Hematopoietic multipotent progenitor cell treated with erythropoietin and hydrocortisone succinate and interleukin-3 and kit ligand, for 6 days (in vitro differentiated cells): ENCODE measurements at regions not wholly inside any gene's neighbourhood (a gene's known extent, or its start where the extent isn't known, plus 50 kb on each side); places are given as distances from the start of the nearest gene placed in this dataset.

Source experiments
- DNase-seq: peaks from one replicate; pipeline ENCODE4 v3.0.0-alpha.2; 2015

DNA sequence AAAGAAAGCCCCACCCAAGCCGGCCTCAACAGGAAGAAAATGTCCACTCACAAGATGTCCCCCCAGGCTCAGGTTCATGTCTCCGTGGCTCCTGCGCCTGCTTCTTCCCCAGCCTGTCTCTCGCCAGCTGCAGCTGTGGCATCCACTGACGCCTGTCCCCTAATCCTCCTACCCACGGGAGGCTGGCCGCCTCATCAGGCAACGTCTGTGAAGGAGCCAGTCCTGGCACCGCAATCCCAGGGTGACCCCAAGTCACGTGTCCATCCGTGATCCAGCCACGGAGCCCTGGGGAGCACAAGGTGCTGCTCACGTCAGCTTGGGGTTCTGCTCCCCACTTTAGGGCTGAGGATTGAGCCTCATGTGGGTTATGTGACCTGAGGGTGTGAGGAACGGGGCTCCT, 640.3 kb downstream of the CDH26 start:
- no peak for DNase-seq

DNA sequence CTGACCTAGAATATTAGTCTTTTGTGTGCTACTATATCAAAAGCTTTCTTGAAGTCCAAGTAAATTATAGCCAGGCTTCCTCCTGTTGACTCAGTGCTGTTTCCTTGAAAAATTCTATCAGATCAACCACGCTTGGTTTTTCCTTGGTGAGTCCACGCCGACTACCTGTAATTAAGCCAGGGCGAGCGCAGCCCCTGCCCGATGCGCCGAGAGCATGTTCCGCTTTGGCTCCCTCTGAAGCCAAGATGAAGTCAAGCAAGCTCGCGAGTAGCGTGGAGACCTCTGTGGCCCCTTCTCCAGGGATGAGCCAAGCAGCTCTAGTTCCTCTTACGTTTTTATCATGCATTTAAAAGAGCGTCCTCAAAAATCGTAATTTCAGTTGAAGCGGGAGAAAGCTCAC, 641.2 kb downstream of the CDH26 start:
- no peak for DNase-seq

DNA sequence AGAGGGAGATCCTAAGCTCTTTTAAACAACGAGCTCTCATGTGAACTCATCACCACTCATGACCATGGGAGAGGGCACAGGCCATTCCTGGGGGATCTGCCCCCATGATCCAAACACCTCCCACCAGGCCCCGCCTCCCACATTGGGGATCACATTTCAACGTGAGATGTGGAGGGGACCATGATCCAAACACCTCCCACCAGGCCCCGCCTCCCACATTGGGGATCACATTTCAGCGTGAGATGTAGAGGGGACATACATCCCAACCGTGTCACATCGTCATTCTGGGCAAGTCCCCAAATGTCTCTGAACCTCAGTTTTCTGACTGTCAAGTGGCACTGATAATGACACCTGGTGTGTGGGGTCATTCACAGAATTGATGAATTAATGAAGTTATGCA, 641.8 kb downstream of the CDH26 start:
- no peak for DNase-seq

DNA sequence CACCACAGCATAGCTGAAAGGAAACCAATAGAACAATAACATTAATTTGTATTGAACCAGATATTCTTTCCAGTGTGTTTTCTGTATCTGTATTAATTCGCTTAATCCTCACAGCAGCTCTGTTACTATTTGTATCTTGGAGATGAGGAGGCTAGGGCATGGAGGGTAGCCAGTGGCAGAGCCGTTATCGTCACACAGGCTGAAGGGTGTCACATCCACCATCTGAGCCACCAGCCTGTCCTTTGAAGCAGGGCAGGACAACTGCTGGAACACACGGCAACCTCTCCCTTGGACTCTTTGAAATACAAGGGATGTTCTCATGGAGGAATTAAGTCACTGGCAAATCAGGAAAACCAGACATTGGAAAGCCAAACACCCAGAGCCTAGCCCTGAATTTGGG, 628.0 kb upstream of the CDH4 start:
- DNase-seq: no peak

DNA sequence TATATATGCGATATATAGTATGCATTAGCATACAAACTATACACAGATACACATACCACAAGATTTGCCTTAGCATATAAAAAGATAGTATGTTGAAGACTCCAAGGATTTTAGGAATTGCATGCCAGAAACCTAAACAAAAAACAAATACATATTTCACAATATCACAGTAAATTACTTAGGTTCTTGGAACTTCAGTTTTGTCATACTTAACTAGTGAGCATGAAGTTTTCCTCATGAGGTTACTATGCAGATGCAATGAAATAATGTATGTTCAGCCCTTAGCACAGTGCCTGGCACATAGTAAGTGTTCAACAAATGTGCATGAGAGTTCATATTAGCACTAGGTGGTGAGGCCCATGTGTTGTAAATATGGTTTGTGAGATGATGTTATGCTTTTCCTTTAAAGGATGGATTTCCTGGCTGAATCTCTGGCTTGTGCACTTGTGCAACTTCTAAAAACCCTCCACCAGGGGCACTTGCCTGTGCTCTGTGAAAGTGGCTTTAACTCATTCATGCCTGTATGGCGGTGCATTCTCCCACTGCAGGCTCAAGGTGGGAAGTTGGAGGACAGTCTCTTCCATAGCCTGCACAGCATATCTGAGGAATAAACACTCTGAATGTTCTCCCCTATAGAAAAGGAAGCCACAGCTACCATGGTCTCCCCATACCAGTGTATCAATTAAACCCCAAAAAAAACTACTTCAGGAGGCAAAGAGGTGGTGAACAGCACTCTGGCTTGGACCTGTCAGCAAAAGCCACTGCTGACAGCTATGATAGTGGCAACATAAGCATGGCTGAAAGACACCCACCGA, 624.1 kb upstream of the CDH4 start:
- no peak for DNase-seq

DNA sequence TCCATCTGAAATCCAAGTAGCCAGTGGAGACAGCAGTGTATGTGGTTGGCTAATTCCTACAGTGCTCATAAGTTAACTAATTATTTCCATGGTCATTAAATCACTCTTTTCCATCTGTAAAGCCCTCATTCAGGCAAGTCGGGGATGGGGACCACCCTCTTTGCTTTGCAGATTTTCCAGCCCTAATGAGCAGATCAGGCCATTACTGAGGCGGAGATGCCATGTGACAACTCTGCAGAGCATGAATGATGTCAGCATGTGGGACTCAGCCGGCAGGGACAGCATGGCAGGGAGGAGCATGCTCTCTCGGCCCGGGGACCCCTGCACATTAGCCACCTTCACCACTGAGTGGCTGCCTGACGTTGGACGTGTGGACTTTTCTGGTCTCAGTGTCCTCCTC, 623.3 kb upstream of the CDH4 start:
- DNase-seq: no peak

DNA sequence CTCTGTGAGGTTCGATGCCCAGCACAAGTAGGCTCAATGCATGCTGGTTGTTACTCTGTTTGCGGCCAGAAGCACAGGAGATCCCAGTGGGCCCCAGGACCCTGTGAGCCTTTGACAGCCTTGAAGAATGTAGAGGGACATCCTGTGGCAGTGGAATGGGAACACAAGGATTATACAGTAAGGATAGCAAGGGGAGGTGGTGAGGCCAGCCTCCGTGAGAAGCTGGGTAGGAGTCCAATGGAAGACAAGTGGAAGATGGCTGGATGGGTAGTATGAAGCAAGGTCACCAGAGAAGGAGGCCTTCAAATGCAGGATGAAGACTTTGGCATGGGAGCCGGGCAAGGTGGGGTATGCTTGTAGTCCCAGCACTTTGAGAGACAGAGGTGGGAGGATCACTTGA, 622.9 kb upstream of the CDH4 start:
- DNase-seq: no peak

DNA sequence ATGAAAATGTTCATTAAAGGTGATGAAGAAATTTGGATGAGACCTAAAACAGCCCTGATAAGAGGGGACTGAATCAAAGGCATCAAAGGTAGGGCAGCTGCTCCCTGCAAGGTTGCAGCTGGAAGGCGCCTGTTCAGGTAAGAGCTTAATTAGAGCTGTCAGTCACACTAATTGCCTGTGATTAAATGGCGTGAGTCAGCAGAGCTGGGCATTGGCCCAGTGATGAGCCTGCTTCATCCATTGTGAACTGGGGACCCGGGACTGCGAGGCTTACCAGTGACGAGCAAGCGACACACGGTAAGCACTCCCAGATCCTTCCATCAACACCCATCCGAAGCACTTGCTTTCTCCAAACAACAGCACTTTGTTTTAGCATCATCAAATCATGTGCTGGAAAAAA, 621.5 kb upstream of the CDH4 start:
- DNase-seq: no peak

DNA sequence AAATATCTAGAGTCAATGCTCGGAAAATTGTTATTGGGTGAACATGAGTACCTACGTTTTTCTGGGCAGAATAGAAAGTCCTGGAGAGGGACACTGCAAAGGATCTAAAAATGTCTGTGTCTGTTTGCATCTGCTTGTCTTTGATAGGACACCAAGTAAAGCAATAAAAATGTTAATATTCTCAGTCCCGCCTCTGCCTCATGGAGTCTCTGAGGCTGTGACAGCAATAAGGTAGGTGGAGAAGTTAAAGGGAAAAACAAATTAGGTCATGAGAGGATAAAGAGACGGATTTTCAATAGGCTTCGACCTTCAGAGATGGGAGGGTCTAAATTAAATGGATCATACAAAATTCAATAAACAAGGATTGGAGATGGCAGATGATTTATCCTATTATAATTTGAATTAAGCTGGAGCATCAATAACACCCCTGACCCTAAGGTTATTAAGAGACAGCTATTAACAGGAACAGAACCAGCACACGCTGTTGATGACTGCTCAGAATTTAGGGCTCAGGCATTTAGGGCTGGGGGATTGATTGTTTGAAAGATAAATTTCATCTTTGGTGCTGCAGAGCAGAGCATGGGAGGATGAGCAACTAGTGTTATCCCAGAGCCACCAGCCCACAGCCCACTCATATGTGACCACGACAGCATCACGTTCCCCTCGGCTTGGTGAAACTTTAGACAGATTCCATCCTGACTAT, 620.3 kb upstream of the CDH4 start:
- no peak for DNase-seq

DNA sequence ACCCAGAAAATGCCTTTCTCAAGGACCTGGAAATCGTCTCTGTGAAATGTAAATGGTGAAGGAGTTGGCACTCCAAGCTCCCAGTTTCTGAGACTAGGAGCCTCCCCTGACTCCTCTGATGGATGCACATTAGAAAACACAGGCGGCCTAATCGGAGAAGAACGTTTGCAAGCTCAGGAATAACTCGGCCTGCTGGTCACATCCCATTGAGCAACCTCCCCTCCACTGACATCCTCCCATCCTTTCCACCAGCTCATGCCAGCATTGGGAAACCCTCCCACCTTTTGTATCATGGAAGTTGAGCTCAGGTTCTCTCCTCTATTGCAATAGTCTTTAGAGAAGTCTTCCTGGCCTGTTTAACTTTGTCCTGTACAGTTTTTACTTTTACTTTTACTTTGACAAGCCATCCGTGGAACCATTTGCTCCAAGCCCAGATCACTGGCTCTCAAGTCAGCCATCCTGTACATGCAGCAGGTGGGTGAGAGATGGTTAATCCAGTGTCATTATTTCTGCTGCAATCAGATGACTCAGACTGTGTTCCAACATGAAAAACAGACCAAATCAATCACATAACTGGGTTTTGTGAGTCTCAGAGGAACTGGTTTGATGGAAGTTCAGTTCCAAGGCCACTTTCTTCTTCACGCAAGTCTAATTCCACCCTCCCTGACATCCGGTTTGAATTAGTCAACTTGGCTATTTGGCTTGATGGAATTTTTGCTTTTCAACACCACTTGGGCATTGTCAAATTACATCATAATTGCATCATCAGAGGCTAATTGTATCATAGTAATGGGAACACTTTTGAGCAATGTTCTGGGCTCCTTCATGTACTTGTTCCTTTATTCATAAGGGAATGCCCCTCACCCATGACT, 619.4 kb upstream of the CDH4 start:
- no peak for DNase-seq

DNA sequence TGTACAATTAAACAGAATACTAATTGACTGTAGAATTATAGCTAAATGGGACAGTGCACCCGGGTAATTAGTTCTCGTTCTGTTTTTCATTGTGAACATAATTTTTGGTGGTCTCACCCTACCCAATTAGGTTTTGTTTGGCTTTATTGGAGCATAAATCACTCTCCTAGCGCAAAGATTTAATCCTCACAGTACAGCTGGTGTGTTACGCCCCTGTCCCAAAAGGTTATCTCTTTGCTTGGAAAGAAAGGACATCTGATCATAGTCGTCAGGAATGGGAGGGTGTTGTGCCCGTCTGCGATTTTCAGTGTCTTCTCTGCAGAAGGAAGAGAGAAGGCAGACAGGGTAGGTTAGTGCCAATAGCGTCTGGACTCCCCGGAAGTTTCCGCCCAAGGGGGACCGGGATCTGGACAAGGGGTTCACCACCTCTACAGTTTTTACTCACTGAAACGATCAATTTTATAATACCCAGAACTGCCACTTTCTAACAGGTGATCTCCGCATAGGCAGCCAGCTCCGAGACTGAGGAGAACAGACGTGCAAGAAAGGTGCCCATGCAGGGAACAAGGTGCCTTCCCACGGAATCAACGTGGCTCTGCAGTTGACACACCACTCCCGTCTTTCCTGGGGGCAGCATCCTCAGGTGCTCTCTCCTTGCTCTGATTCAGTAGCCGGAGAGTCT, 617.4 kb upstream of the CDH4 start:
- DNase-seq: no peak

DNA sequence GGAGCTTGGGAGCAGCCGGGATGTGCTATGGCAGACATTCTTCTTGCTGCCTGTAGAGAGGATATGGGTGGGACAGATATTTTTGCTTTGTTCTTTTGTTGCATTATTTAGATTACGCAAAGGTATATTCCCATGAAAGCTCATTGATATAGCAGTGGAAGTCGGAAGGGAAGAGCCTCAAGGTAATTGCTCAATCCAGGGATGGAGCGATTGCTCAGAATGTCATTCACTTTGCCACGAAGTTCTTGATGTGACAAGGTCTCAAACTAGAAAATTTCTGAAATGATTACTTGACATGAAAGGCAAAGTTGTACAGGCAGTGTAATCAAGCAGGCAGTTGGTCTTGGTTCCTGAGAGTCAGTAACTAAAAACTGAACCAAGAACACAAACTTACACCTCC, 615.6 kb upstream of the CDH4 start:
- DNase-seq: no peak

DNA sequence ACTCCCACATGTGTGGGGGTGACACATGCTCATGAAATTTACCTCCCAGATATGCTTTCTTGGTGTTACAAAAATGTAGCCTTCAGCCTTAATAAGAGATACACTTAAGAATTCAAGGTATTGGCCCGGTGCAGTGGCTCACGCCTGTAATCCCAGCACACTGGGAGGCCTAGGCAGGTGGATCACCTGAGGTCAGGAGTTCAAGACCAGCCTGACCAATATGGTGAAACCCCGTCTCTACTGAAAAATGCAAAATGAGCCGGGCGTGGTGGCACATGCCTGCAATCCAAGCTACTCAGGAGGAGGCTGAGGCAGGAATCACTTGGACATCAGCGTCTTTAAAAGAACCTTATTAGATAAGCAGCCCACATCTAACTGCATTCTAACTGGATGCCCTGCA, 614.3 kb upstream of the CDH4 start:
- no peak for DNase-seq

DNA sequence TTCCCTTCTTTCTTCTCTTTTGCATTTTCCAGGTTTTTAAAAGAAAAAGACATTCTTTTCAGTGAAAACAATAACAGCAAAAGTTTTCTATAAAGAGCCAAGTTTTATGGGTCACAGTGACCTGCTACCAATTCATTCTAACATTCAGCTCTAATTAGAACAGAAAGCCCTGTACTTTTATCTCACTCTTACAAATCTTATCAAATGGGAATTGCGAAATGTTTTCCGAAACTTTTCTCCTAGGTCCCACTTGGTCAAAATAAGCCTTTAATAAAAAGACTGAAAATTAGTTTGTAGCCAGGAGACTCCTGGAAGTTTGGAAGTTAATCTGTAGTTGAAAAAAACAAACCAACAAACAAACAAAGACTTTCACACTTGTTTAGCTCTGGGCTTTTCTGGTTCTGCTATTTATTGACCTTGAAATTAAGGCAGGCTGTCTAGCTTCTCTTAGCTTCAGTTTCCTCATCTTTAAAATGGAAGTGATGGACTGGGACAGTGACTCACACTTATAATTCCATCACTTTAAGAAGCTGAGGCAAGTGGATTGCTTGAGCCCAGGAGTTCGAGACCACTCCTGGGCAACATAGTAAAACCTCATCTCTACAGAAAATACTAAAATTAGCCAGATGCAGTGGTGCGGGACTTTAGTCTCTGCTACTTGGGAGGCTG, 613.5 kb upstream of the CDH4 start:
- DNase-seq: no peak

DNA sequence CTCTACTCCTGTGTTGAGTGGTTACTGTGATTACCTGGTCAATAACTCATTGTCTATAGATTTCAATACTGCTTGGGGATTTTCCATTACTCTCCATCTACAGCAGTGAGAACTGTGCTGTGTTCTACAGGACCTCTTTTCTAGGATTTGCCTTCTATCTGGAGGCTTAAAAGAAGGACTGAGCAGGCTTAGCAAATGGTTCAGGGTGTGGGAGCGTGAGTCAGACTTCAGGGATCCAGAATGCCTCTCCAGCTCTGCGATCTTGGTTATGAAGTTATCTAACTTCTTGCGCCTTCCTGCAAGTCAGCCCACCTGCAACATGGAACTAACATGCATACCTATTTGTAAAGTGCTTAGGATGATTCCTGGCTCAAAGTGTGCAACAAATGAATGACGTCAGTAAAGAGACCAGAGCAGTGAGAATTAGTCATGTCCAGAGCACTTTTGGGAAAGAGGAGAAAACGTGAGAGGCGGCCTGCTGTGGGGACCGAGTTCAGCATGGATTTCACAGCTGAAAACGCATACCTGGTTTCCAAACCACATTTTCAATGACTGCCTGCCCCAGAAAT, 610.1 kb upstream of the CDH4 start:
- DNase-seq: no peak

DNA sequence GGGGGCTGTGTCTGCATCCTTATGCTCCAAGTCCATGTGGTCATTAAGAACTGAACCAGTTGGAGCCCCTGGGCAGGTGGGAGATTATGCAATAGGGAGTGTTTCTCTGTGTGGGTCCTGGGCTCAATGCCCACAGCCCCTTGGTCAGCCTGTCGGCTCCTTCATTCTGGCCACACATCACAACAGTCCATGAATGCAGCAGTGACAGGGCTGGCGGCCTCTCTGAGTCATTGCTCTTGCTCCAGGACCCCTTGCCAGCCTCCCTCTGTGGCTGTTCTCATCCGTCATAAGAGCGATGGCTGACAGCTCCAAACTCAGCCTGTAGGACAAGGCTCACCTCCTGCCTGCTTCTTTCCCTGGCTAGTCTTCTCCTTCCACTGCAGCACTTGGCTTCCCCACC, 609.5 kb upstream of the CDH4 start:
- DNase-seq: no peak

DNA sequence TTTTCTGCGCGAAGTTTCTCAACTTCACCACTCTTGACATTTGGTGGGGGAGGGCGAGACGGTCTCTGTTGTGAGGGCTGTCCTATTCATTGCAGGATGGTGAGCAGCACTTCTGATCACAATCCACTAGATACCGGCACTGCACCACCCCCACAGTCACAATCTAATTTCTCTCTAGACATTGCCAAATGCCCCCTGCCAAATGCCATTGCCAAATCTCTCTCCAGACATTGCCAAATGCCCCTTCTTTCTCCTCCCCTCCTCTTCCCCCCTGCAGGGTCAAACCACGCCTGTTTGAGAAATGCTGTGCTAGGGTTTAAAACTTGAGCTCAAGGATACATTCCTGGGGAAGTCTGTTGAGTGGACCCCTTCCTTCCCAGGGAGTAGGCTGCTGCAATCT, 603.5 kb upstream of the CDH4 start:
- DNase-seq: peak; percentile 24

DNA sequence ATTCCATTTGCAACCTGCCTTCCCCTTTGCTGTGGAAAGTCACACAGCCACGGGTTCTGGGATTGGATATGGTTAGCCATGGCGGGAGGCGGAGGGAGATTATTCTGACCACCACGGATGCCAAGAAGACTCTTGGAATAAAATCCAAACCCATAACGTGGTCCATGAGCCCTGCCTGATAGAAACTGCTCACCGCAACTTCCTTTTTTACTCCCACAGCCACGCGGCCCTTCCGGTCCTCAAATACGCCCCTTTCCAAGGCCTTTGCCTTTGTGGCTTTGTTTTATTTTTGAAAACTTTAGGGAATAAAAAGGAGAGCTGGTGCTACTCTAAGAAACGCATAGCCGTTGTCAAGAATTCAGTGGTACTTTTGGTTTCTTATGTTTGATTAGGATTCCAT, 602.5 kb upstream of the CDH4 start:
- peak; percentile 7 for DNase-seq

DNA sequence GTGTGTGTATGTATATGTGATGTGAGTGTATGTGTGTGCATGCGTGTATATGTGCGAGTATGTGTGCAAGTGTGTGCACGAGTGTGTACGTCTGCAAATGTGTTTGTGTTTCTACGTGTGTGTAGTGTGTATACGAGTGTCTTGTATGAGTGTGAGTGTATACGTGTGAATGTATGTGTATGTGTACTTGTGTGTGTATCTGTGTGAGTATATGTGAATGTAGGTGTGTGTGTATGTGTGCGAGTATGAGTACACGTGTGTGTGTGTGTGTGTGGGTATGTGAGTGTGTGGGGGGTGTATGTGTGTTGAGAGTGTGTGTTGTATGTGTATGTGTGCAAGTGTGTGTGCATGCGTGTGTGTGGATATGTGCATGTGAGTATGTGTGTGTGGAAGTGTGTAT, 602.0 kb upstream of the CDH4 start:
- DNase-seq: no peak

DNA sequence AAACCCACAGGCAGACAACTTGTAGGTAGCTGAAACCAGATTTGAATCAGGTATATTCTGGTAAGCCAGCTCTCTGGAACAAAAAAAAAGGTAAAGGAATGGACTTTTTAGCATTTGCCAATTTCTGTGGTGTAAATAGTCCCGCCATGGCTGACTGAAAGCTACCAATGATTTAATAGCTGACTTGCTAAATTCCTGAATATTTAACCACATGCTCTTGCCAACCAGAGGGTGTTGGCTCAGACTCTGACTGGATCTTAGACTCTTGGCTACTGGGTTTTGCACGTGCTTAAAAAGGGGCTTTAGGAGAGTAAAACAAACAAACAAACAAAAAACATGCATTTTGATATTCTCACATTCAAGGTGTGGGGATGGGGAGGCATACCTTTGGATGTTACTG, 600.0 kb upstream of the CDH4 start:
- DNase-seq: no peak

DNA sequence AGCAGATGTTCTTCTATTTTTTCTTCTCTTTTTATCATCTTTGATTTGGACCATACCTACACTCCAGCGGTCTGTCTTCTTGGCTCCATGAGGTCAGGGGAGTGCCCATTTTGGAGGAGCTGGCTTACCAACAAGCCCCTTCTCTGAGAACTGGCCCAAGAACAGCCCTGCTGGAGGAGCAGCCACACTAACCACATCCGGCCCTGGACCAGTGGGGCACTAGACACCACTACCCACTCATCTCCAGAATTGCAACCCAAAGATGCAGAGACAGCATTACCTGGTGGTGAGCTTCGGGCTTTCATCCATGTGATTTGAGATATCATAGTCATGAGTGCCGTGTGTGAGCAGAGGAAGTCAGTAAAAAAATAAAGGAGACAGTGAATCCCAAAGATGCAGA, 599.4 kb upstream of the CDH4 start:
- no peak for DNase-seq
